ENCODE measurements at regions not wholly inside any gene's neighbourhood (a gene's known extent, or its start where the extent isn't known, plus 50 kb on each side); places are given as distances from the start of the nearest gene placed in this dataset.
A peak's percentile ranks its signal among the peaks of the same experiment; 100 is the strongest.

GRCh38 chr6:129778793-129779192, 68.8 kb upstream of the ARHGAP18 start:
- no peak for DNase-seq (ENCODE audit: low read depth)

GRCh38 chr6:129777371-129777770, 67.4 kb upstream of the ARHGAP18 start:
- DNase-seq (ENCODE audit: low read depth): no peak

DNA sequence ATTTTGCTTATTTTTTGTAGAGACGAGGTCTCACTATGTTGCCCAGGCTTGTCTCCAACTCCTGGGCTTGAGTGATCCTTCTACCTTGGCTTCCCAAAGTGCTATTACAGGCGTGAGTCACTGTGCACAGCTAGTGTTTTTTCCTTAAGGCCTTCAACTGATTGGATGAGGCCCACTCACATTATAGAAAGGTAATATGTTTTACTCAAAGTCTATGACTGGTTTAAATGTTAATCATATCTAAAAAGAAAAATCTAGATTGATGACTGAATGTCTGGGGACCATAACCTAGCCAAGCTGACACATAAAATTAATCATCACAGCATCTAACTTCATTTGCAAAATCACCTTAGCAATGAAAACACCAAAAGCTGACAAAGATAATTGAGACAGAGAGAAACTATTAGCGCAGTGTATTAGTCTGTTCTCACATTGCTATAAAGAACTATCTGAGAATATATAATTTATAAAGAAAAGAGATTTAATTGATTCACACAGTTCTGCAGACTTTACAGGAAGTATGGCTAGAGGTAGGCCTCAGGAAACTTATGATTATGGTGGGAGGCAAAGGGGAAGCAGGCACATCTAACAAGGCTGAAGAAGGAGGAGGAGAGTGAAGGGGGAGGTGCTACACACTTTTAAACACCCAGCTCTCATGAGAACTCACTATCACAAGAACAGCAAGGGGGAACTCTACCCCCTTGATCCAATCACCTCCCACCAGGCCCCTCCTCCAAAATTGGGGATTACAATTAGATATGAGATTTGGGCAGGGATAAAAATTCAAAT, 66.8 kb upstream of the ARHGAP18 start:
- no peak for DNase-seq (ENCODE audit: low read depth)

- DNase-seq (ENCODE audit: low read depth): peak; percentile 83
These were observed 64.9 kb upstream of the ARHGAP18 start for GRCh38 chr6:129774697-129775447.

- DNase-seq (ENCODE audit: low read depth): no peak
These were observed 63.3 kb upstream of the ARHGAP18 start for GRCh38 chr6:129773304-129773703.

GRCh38 chr6:129771678-129772077, 61.7 kb upstream of the ARHGAP18 start:
- no peak for DNase-seq (ENCODE audit: low read depth)

- DNase-seq (ENCODE audit: low read depth): no peak
These were observed 58.0 kb upstream of the ARHGAP18 start for GRCh38 chr6:129767776-129768485.

- peak; percentile 73 for DNase-seq (ENCODE audit: low read depth)
These were observed 57.2 kb upstream of the ARHGAP18 start for GRCh38 chr6:129766959-129767728.

DNA sequence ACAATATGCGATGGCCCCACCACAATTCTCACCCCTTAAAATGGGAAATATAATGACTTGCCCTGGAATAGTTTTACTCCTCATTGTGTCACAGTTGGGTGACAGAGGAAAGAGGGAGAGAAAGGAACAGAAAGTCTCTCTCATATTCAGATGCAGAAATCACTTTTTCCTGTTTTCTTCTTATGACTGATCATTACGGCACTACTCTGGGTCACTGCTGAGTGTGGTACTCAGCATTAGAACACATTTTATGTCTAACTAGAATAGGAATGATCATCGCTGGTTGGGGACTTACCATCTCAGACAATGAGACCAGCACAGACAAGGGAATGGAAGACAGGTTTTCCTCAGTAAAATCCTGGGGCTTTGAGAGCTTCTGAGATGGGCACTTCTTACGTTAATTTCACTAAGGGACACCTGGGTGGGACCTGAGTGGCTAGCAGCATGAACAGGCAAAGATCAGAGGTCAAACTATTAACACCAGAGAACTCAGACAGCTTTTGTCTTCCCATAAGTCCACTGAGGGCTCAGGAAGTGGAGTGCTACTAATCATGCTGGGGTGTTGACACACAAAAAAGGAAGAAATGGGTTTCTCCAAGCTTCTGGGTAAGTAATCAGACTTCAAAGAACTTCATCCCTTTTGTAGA, 54.9 kb upstream of the ARHGAP18 start:
- no peak for DNase-seq (ENCODE audit: low read depth)

DNA sequence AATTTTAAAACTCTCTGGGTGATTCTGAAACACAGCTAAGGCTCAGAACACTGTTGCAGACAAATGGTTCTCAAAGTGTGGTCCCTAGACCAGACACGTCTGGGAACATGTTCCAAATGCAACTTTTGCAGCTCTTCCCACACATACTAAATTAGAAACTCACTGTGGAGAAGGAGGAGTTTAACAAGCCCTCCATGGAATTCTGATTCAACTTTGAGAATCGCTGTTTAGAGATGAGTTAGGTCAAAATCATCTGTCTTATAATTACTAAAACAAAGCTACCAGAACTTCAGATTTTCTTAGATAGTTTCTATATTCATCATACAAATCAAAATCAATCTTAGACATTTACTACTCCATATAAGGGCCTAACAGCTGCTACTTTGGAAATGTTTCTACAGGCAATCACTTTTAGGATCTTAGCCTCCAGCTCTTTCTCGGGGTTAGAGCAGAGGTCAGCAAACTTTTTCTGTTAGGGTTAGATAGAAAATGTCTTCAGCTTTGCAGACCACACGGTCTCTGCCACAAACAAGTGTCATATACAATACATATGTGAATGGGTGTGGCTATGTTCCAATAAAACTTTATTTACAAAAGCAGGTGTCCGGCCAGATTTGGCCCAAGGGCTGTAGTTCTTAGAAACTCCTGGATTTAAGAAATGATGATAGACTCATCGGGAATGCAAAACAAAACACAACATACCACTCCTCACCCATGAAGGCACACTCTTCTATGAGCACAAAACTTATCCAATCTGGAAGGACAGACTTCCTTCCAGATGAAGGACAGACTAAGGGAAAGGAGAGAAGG, 50.0 kb upstream of the ARHGAP18 start:
- no peak for DNase-seq (ENCODE audit: low read depth)

All from M059J (cell line).